ENCODE measurements at regions not wholly inside any gene's neighbourhood (a gene's known extent, or its start where the extent isn't known, plus 50 kb on each side); places are given as distances from the start of the nearest gene placed in this dataset.
"Not testable (repeated sequence)": the region's sequence is repeated elsewhere in the genome, so short reads cannot be mapped to it uniquely, and the experiment has no call there.

GRCh38 chr6:170146640-170147039 lies 144.2 kb downstream of the DLL1 start:
- no peaks in the 10 kb centered on the region for H3K9me3 ChIP-seq
- no peak overlapping the region for H3K27ac ChIP-seq
- peaks cover 52% of the 10 kb centered on the region for H3K27me3 ChIP-seq
- TF ChIP-seq CTCF (IDR thresholded peaks at IDR 0.05): no peak
- H3K4me3 ChIP-seq (ENCODE audit: low read depth in 1 of 2, low read length in 1 of 2): no peak overlapping the region
- no peaks in the 10 kb centered on the region for H3K4me1 ChIP-seq (ENCODE audit: control insufficient read depth in 1 of 2, insufficient read depth in 1 of 2, low read depth in 1 of 2, low read length in 1 of 2)
- no peaks in the 10 kb centered on the region for H3K36me3 ChIP-seq

GRCh38 chr6:170146131-170146530 lies 144.7 kb downstream of the DLL1 start:
- not testable (repeated sequence) for H3K36me3 ChIP-seq; H3K4me3 ChIP-seq (ENCODE audit: low read depth in 1 of 2, low read length in 1 of 2); H3K27ac ChIP-seq; H3K4me1 ChIP-seq (ENCODE audit: control insufficient read depth in 1 of 2, insufficient read depth in 1 of 2, low read depth in 1 of 2, low read length in 1 of 2); H3K9me3 ChIP-seq
- peaks cover 47% of the 10 kb centered on the region for H3K27me3 ChIP-seq

GRCh38 chr6:170145716-170146115 lies 145.2 kb downstream of the DLL1 start:
- not testable (repeated sequence) for H3K4me1 ChIP-seq (ENCODE audit: control insufficient read depth in 1 of 2, insufficient read depth in 1 of 2, low read depth in 1 of 2, low read length in 1 of 2); H3K36me3 ChIP-seq; H3K9me3 ChIP-seq; H3K4me3 ChIP-seq (ENCODE audit: low read depth in 1 of 2, low read length in 1 of 2); H3K27ac ChIP-seq
- peaks cover 43% of the 10 kb centered on the region for H3K27me3 ChIP-seq

- no peaks in the 10 kb centered on the region for H3K4me1 ChIP-seq (ENCODE audit: control insufficient read depth in 1 of 2, insufficient read depth in 1 of 2, low read depth in 1 of 2, low read length in 1 of 2)
- no peak for TF ChIP-seq CTCF (IDR thresholded peaks at IDR 0.05)
- peaks cover 38% of the 10 kb centered on the region for H3K27me3 ChIP-seq
- H3K4me3 ChIP-seq (ENCODE audit: low read depth in 1 of 2, low read length in 1 of 2): no peak overlapping the region
- H3K36me3 ChIP-seq: no peaks in the 10 kb centered on the region
- no peaks in the 10 kb centered on the region for H3K9me3 ChIP-seq
- H3K27ac ChIP-seq: no peak overlapping the region
Measured at GRCh38 chr6:170145272-170145592, 145.6 kb downstream of the DLL1 start.

- H3K27ac ChIP-seq: no peak overlapping the region
- H3K27me3 ChIP-seq: peaks cover 33% of the 10 kb centered on the region
- H3K4me1 ChIP-seq (ENCODE audit: control insufficient read depth in 1 of 2, insufficient read depth in 1 of 2, low read depth in 1 of 2, low read length in 1 of 2): no peaks in the 10 kb centered on the region
- H3K4me3 ChIP-seq (ENCODE audit: low read depth in 1 of 2, low read length in 1 of 2): no peak overlapping the region
- H3K36me3 ChIP-seq: no peaks in the 10 kb centered on the region
- H3K9me3 ChIP-seq: no peaks in the 10 kb centered on the region
- no peak for TF ChIP-seq CTCF (IDR thresholded peaks at IDR 0.05)
Measured at GRCh38 chr6:170144571-170145271, 146.2 kb downstream of the DLL1 start.

GRCh38 chr6:170143401-170144150 lies 147.3 kb downstream of the DLL1 start:
- Histone ChIP-seq H3K4me1 (ENCODE audit: control insufficient read depth in 1 of 2, insufficient read depth in 1 of 2, low read depth in 1 of 2, low read length in 1 of 2) (no peaks in the 10 kb centered on the region), H3K4me3 (ENCODE audit: low read depth in 1 of 2, low read length in 1 of 2) (no peak overlapping the region), H3K9me3 (no peaks in the 10 kb centered on the region), H3K36me3 (no peaks in the 10 kb centered on the region), H3K27me3 (peaks cover 22% of the 10 kb centered on the region), H3K27ac (no peak overlapping the region)
- TF ChIP-seq CTCF (IDR thresholded peaks at IDR 0.05): no peak
